D721Med (cell line): ENCODE measurements at regions not wholly inside any gene's neighbourhood (a gene's known extent, or its start where the extent isn't known, plus 50 kb on each side); places are given as distances from the start of the nearest gene placed in this dataset.

Source experiments
- DNase-seq: peaks from one replicate; pipeline ENCODE4 v3.0.0; 2011; ENCODE audit warnings: low spot score; ENCODE audit not compliant: insufficient read length
- FAIRE-seq: peaks from 2 replicates; lab custom pipeline; 2011; peaks lifted over from hg19 to GRCh38; lab: Jason Lieb, UNC
- TF ChIP-seq, protein P1 (sequence below): IDR thresholded peaks from 2 replicates; pipeline ENCODE4 v1.5.1; 2012; ENCODE audit warnings: mild to moderate bottlenecking, control low read depth; ENCODE audit not compliant: insufficient read depth; ENCODE audit errors: missing control alignments

GRCh38 chr11:11211888-11212287 is 141.2 kb downstream of the CSNK2A3 start:
- FAIRE-seq (no peak), DNase-seq (no peak)
- TF ChIP-seq, protein P1, sequence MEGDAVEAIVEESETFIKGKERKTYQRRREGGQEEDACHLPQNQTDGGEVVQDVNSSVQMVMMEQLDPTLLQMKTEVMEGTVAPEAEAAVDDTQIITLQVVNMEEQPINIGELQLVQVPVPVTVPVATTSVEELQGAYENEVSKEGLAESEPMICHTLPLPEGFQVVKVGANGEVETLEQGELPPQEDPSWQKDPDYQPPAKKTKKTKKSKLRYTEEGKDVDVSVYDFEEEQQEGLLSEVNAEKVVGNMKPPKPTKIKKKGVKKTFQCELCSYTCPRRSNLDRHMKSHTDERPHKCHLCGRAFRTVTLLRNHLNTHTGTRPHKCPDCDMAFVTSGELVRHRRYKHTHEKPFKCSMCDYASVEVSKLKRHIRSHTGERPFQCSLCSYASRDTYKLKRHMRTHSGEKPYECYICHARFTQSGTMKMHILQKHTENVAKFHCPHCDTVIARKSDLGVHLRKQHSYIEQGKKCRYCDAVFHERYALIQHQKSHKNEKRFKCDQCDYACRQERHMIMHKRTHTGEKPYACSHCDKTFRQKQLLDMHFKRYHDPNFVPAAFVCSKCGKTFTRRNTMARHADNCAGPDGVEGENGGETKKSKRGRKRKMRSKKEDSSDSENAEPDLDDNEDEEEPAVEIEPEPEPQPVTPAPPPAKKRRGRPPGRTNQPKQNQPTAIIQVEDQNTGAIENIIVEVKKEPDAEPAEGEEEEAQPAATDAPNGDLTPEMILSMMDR, result no peak

DNA sequence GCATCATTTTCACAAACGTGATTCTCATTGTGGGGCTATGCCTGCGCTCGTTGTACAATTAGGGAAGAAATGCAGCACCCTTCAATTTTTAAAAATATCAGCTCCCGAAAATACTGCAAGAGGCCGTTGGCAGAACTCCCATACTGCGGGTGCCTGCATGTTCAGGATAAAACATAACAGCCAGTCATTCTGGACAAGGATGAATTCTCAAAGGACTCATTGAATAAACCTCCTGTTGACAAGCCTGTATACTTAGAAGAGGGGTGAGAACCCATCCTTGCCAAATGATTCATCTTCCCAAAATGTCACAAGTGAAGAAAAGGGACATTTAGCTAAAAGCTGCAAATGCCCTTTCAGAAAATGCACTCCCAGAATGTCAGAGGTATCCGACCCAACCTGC is 141.9 kb downstream of the CSNK2A3 start:
- TF ChIP-seq, protein P1, result no peak
- FAIRE-seq, result no peak
- no peak for DNase-seq

DNA sequence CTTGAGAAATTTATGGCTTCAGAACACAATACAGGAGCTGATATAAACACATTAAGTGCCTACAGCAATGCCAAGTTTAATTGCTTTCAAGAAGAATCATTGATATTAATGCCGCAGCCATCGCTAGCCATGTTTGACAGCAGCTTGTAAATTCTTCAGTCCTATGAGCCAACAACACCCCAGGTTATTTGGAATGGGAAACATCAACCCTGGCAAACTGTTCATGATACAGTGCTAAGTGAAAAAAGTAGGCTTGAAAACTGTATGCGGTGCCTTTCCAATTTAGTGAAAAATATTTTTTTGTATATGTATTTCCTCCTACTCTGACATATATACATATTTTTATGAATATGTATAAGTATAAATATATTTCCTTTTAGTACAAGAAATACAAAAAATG is 142.6 kb downstream of the CSNK2A3 start:
- no peak for DNase-seq
- TF ChIP-seq, protein P1, result no peak
- FAIRE-seq, result no peak

- DNase-seq (no peak), FAIRE-seq (no peak)
- TF ChIP-seq, protein P1, result no peak
These were observed 143.1 kb downstream of the CSNK2A3 start for GRCh38 chr11:11209967-11210366.

- TF ChIP-seq, protein P1, result no peak
- FAIRE-seq (no peak), DNase-seq (no peak)
These were observed 144.1 kb downstream of the CSNK2A3 start for GRCh38 chr11:11208994-11209393.

DNA sequence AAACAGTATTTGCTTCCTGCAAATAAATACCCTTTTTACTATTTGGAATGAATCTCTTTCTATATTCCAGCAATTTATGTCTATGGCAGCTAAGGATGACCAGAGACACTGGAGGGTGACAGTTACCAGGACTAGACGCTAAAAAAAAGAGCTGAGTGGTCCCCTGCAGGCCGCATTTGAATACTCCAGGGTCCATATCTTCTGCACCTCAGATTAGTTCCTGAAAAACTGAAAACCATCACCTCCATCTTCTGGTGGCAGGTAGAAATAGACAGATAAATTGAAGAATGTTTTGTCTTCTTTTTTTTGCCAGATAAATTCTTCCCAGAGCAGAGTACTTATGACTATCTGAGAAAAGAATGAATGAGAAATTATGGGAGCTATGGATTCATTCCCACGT is 145.6 kb downstream of the CSNK2A3 start:
- DNase-seq (no peak), FAIRE-seq (no peak)
- TF ChIP-seq, protein P1, result no peak

DNA sequence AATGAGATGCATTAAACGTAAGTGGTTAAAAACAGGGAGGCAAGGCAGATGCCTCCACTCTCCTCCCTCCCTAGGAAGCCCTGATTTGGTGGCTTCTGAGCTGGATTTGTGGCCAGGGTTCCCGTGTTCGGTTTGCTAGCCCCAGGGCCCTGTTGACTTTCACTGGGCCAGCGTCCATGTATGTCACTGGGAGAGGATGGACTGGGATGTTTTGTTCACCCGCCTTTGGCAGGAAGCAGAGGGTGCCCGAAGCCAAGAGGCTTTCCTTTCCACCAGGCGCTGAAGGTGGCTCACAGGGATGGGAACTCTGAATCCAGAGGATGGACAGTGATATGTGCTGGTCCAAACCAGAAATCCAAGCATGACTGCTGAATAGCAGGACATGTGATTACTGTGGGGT is 146.6 kb downstream of the CSNK2A3 start:
- no peak for DNase-seq
- TF ChIP-seq, protein P1, result no peak
- no peak for FAIRE-seq
